CD14-positive monocyte (primary cell): ENCODE measurements at regions not wholly inside any gene's neighbourhood (a gene's known extent, or its start where the extent isn't known, plus 50 kb on each side); places are given as distances from the start of the nearest gene placed in this dataset.

Source experiments
- DNase-seq, 3 donors: peaks; one replicate each; pipeline ENCODE4 v3.0.0-alpha.2; 2011 to 2022
- H2AFZ ChIP-seq: 2 replicates; pipeline ENCODE4 v1.6.0; 2012; ENCODE audit warnings: mild to moderate bottlenecking, low read depth, low read length, inconsistent platforms; ENCODE audit not compliant: insufficient read depth, poor library complexity, severe bottlenecking
- H3K27ac ChIP-seq, 2 donors: 1 replicate in 1 of 2; 2 replicates in 1 of 2; pipeline ENCODE4 v1.5.1; 2012 to 2013; ENCODE audit warnings: low read length in 2 of 2, control low read depth in 1 of 2, inconsistent platforms in 1 of 2, low read depth in 1 of 2, mild to moderate bottlenecking in 1 of 2
- H3K27me3 ChIP-seq, 2 donors: one replicate each; pipeline versions ENCODE4 v1.6.0 to v1.6.1; 2011 to 2013; ENCODE audit warnings: low read length in 2 of 2; ENCODE audit not compliant: control insufficient read depth in 2 of 2, insufficient read depth in 2 of 2
- H3K36me3 ChIP-seq, 2 donors: replicated peaks in 1 of 2; 1 replicate in 1 of 2; 2 replicates in 1 of 2; pipeline versions ENCODE4 v1.5.1 to v1.6.1; 2012 to 2013; ENCODE audit warnings: low read length in 2 of 2, control low read depth in 1 of 2, inconsistent platforms in 1 of 2, mild to moderate bottlenecking in 1 of 2; ENCODE audit not compliant: insufficient read depth in 2 of 2, control insufficient read depth in 1 of 2
- H3K4me1 ChIP-seq, 2 donors: 1 replicate in 1 of 2; 2 replicates in 1 of 2; pipeline versions ENCODE4 v1.5.1 to v1.6.1; 2012 to 2013; ENCODE audit warnings: low read length in 2 of 2, control low read depth in 1 of 2, inconsistent platforms in 1 of 2, mild to moderate bottlenecking in 1 of 2, moderate library complexity in 1 of 2; ENCODE audit not compliant: insufficient read depth in 2 of 2, control insufficient read depth in 1 of 2
- H3K4me2 ChIP-seq: replicated peaks from 2 replicates; pipeline ENCODE3; 2012; ENCODE audit warnings: low read length, moderate library complexity, mild to moderate bottlenecking; ENCODE audit not compliant: poor library complexity, severe bottlenecking; ENCODE audit errors: extremely low read depth
- H3K4me3 ChIP-seq, 3 experiments: fragments of 200-600 bp in 1 of 3; sonication (generic) in 1 of 3; replicated peaks in 1 of 3; 1 replicate in 2 of 3; 2 replicates in 1 of 3; pipeline ENCODE4 v1.5.1; 2011 to 2013; ENCODE audit warnings: low read length in 3 of 3, mild to moderate bottlenecking in 3 of 3, control low read depth in 2 of 3, low read depth in 2 of 3, inconsistent platforms in 1 of 3, moderate library complexity in 1 of 3
- H3K79me2 ChIP-seq: 2 replicates; pipeline ENCODE4 v1.6.0; 2012; ENCODE audit warnings: mild to moderate bottlenecking, control low read depth, inconsistent platforms, low read length, moderate library complexity; ENCODE audit not compliant: insufficient read depth
- H3K9ac ChIP-seq: 2 replicates; pipeline ENCODE4 v1.6.0; 2017; ENCODE audit warnings: low read length, mild to moderate bottlenecking; ENCODE audit not compliant: insufficient read depth, poor library complexity, severe bottlenecking
- H3K9me3 ChIP-seq, 2 donors: replicated peaks in 1 of 2; 1 replicate in 1 of 2; 2 replicates in 1 of 2; pipeline versions ENCODE4 v1.5.1 to v1.6.1; 2012 to 2013; ENCODE audit warnings: low read length in 2 of 2, control low read depth in 1 of 2; ENCODE audit not compliant: control insufficient read depth in 1 of 2, insufficient read depth in 1 of 2
- H4K20me1 ChIP-seq: 2 replicates; pipeline ENCODE4 v1.6.0; 2012; ENCODE audit warnings: mild to moderate bottlenecking, low read length, control low read depth, moderate library complexity; ENCODE audit not compliant: insufficient read depth
- H3K27ac Mint-ChIP-seq, 7 donors: one replicate each; pipeline ENCODE4 v1.8.0; 2020; ENCODE audit warnings: mild to moderate bottlenecking in 7 of 7, mixed read lengths in 7 of 7, moderate library complexity in 6 of 7, inconsistent platforms in 2 of 7
- H3K27me3 Mint-ChIP-seq, 3 donors: one replicate each; pipeline ENCODE4 v1.8.0; 2021 to 2022; ENCODE audit warnings: low read depth in 3 of 3, mild to moderate bottlenecking in 3 of 3, mixed read lengths in 3 of 3, moderate library complexity in 3 of 3, inconsistent platforms in 1 of 3
- H3K36me3 Mint-ChIP-seq, 2 donors: one replicate each; pipeline ENCODE4 v1.8.0; 2020; ENCODE audit warnings: mixed read lengths in 2 of 2, inconsistent platforms in 1 of 2, mild to moderate bottlenecking in 1 of 2
- H3K4me1 Mint-ChIP-seq: one replicate; pipeline ENCODE4 v1.8.0; 2020; ENCODE audit warnings: mild to moderate bottlenecking, mixed read lengths
- H3K4me3 Mint-ChIP-seq, 2 donors: one replicate each; pipeline ENCODE4 v1.8.0; 2020; ENCODE audit warnings: mild to moderate bottlenecking in 2 of 2, mixed read lengths in 2 of 2, moderate library complexity in 1 of 2
- H3K9me3 Mint-ChIP-seq, 7 donors: one replicate each; pipeline ENCODE4 v1.8.0; 2020 to 2022; ENCODE audit warnings: mixed read lengths in 7 of 7, mild to moderate bottlenecking in 6 of 7, moderate library complexity in 6 of 7, inconsistent platforms in 2 of 7
- CTCF ChIP-seq: fragments of 200-600 bp; IDR thresholded peaks from one replicate; pipeline ENCODE4 v1.8.0; 2022; ENCODE audit warnings: antibody characterized with exemption, mild to moderate bottlenecking
- WGBS: methylation state at CpG from one replicate; pipeline ENCODE4 v1.1.5; 2013; ENCODE audit warnings: missing lambda C conversion rate; ENCODE audit not compliant: insufficient coverage; 5-methylcytosine and 5-hydroxymethylcytosine counted together
- intact Hi-C, 2 donors: fragments of 100-400 bp; cut with micrococcal nuclease; formaldehyde crosslinking; loops; one replicate each; pipeline versions ENCODE4 v1.15.0 to v1.15.1; 2023

GRCh38 chr10:128367807-128368206 lies 241.6 kb upstream of the MKI67 start:
- Histone ChIP-seq H3K4me1 (no peaks in the 10 kb centered on the region), H2AFZ (no peak overlapping the region), H4K20me1 (no peaks in the 10 kb centered on the region), H3K4me3 (no peak overlapping the region), H3K27me3 (no peaks in the 10 kb centered on the region), H3K9ac (no peak overlapping the region), H3K4me2 (no peak overlapping the region), H3K79me2 (no peaks in the 10 kb centered on the region), H3K9me3 (no peaks in the 10 kb centered on the region), H3K27ac (no peak overlapping the region), H3K36me3 (no peaks in the 10 kb centered on the region)
- no peaks in the 10 kb centered on the region for H3K4me1 Mint-ChIP-seq
- H3K36me3 Mint-ChIP-seq: no peaks in the 10 kb centered on the region
- H3K4me3 Mint-ChIP-seq: no peak overlapping the region
- H3K27ac Mint-ChIP-seq: no peak overlapping the region
- no peak for TF ChIP-seq CTCF
- WGBS: 86% methylated on average over 1 of the region's 3 CpGs
- intact Hi-C loops: no loop called here
- H3K27me3 Mint-ChIP-seq: peaks cover 0 to 4% (median 4%) of the 10 kb centered on the region in 3 donors
- DNase-seq: no peak
- H3K9me3 Mint-ChIP-seq: peaks cover 0 to 5% (median 2%) of the 10 kb centered on the region in 7 donors

GRCh38 chr10:128369101-128369650 lies 243.0 kb upstream of the MKI67 start:
- Histone ChIP-seq H3K9me3 (no peaks in the 10 kb centered on the region), H3K9ac (no peak overlapping the region), H3K79me2 (no peaks in the 10 kb centered on the region), H3K36me3 (no peaks in the 10 kb centered on the region), H3K27ac (no peak overlapping the region), H3K4me1 (no peaks in the 10 kb centered on the region), H3K27me3 (no peaks in the 10 kb centered on the region), H2AFZ (no peak overlapping the region), H3K4me3 (no peak overlapping the region), H3K4me2 (no peak overlapping the region), H4K20me1 (no peaks in the 10 kb centered on the region)
- peaks cover 0 to 4% (median 1%) of the 10 kb centered on the region in 3 donors for H3K27me3 Mint-ChIP-seq
- H3K27ac Mint-ChIP-seq: no peak overlapping the region
- 87% methylated on average over 7 of the region's 12 CpGs for WGBS
- H3K4me3 Mint-ChIP-seq: no peak overlapping the region
- H3K4me1 Mint-ChIP-seq: no peaks in the 10 kb centered on the region
- H3K9me3 Mint-ChIP-seq: peaks cover 0 to 7% (median 2%) of the 10 kb centered on the region in 7 donors
- no peaks in the 10 kb centered on the region for H3K36me3 Mint-ChIP-seq
- DNase-seq: no peak
- intact Hi-C loops: no loop called here
- TF ChIP-seq CTCF: no peak
